Lower leg skin (tissue), 3 donors: ENCODE measurements at regions not wholly inside any gene's neighbourhood (a gene's known extent, or its start where the extent isn't known, plus 50 kb on each side); places are given as distances from the start of the nearest gene placed in this dataset.

Experiments
- POLR2A ChIP-seq, 2 donors: fragments of 450-650 bp; IDR thresholded peaks; one replicate each; pipeline ENCODE4 v1.6.1; 2016 to 2017; ENCODE audit warnings: antibody characterized with exemption in 2 of 2, mild to moderate bottlenecking in 1 of 2, moderate library complexity in 1 of 2
- TF ChIP-seq, protein P1 (sequence below), 3 donors: fragments of 450-650 bp; IDR thresholded peaks; one replicate each; pipeline ENCODE4 v1.5.1; 2016; ENCODE audit warnings: antibody characterized with exemption in 3 of 3, mild to moderate bottlenecking in 3 of 3, moderate library complexity in 2 of 3

DNA sequence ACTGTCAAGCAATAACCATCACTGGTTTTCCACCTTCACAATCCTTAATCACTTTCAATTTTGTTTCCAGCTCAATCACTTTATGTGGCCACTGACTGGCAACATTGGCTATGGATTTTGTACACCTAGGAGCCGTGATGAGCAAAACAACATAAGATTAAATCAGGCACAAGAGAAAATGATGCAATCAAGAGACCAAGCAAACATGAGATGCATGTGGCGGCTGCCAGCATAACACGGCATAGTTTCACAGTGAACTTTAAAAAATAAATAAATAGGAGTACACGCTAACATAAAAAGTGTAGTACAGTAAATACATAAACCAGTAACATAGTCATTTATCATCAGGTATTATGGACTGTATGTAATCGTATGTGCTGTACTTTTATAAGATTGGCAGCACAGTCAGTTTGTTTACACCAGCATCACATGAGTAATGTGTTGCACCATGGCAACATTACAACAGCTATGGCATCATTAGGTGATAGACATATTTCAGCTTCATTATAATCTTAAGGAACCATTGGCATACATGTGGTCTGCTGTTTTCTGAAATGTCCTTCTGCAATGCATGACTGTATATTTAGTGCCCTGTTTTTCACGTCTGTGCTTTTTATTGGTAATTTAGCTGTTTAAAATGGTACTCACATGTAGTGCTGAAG is 83.3 kb upstream of the PRDM11 start:
- TF ChIP-seq, protein P1, sequence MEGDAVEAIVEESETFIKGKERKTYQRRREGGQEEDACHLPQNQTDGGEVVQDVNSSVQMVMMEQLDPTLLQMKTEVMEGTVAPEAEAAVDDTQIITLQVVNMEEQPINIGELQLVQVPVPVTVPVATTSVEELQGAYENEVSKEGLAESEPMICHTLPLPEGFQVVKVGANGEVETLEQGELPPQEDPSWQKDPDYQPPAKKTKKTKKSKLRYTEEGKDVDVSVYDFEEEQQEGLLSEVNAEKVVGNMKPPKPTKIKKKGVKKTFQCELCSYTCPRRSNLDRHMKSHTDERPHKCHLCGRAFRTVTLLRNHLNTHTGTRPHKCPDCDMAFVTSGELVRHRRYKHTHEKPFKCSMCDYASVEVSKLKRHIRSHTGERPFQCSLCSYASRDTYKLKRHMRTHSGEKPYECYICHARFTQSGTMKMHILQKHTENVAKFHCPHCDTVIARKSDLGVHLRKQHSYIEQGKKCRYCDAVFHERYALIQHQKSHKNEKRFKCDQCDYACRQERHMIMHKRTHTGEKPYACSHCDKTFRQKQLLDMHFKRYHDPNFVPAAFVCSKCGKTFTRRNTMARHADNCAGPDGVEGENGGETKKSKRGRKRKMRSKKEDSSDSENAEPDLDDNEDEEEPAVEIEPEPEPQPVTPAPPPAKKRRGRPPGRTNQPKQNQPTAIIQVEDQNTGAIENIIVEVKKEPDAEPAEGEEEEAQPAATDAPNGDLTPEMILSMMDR (IDR thresholded peaks at IDR 0.05) = no peak
- no peak for TF ChIP-seq POLR2A (IDR thresholded peaks at IDR 0.05)
